HuH-7.5 (cell line): ENCODE measurements at regions not wholly inside any gene's neighbourhood (a gene's known extent, or its start where the extent isn't known, plus 50 kb on each side); places are given as distances from the start of the nearest gene placed in this dataset.
"Not testable (repeated sequence)": the region's sequence is repeated elsewhere in the genome, so short reads cannot be mapped to it uniquely, and the experiment has no call there.

Experiments
- DNase-seq: peaks from one replicate; pipeline ENCODE4 v3.0.0; 2011; ENCODE audit warnings: low spot score

- no peak for DNase-seq
Measured at GRCh38 chr13:76014406-76015318, 378.5 kb downstream of the LMO7 start.

GRCh38 chr13:76012091-76012721 lies 376.1 kb downstream of the LMO7 start:
- no peak for DNase-seq

DNA sequence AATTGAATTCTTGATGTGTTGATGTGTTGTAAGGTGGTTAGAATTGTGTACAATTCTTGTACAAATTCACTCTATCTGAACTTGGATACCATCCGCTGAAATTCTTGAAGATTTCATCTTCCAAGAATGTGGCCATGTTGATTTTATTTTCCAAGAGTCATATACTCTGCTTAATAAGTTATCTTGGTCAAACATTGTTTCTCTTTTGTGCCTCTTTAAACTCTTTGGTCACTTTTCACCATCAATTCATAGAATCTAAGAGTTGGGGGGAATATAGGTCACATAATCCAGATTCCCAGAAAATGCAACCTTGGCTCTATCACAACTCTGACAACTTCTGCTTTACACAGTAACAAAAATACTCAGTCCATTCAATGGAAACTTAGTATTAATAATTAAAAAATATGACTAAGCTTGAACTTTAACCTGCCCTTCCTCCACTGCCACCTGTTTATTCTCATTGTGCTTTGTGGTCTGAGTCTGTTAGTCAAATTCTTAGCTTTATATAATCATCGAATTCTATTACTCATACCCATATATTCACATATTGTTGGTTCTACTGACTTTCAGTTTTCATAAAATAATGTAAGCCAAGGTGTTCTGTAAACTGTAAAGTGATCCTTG lies 373.2 kb downstream of the LMO7 start:
- no peak for DNase-seq

DNA sequence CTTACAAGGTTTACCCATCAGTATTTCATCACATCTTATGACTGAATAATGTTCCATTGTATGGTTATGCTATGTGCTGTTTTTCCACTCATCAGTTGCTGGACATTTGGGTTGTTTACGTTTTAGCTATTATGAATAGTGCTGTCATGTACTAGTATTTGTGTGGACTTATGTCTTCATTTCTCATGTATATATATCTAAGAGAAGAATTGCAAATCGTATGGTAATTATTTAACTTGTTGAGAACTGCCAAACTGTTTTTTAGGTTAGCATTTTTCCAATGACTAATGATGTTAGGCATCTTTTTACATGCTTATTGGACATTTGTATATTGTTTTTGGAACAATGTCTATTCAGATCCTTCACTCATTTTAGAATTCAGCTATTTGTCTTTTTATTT lies 368.3 kb downstream of the LMO7 start:
- no peak for DNase-seq

DNA sequence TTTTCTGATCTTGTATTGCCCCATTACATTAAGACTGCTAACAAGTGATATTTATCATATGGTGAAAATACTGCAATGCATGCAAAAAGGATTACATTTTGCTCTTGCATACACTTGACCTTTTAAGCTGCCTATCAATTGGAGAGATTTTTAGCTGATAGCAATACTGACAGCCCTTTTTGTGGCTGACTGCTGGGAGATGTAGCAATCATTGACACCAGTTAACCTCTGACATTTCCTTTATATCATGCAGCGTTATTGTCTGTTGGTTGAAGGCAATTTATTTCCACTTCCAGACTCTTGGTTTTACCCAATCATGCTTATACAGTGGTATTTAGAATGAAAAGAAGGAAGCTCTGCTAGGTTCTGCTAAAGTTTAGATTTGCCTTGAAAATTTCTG lies 364.0 kb downstream of the LMO7 start:
- DNase-seq = no peak

GRCh38 chr13:75996582-75996981 lies 360.5 kb downstream of the LMO7 start:
- no peak for DNase-seq

DNA sequence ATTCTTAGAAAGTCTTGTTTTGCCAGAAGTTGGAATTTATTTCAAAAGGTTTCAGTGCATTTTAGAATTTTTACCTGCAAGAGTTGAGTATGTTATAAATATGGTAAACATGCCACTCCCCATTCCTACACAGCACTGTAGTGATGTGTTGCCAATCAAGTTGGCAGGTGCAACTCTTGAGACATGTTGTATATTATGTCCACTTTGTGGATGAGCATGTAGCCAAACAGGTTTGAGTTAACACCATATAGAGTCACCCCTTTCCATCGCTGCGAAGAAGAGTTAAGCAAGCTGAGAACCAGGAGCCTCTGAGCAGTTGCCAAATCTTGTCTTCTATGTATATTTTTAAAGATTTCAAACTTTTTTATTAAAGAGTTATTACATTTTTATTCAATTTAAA lies 359.8 kb downstream of the LMO7 start:
- no peak for DNase-seq

- no peak for DNase-seq
Measured at GRCh38 chr13:75993823-75994222, 357.7 kb downstream of the LMO7 start.

GRCh38 chr13:75993241-75993640 lies 357.1 kb downstream of the LMO7 start:
- DNase-seq = no peak

DNA sequence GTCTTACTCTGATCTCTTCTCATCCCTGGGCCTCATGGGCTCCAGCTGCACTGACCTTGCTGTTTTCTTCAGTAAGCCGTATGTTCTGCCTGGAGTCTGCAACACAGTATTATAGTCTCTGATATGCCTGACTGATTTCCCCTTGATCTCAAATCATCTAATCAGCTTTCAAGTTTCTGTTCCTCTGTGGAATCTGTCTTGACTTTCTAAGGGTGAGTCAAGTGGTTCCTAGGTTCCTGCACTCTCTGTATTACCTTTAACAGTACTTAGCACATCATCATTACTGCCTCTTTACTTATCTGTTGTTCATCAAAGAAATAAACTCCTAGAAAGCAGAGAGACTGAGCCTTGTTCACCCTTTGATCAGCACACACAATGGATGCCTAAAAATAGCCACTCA lies 350.7 kb downstream of the LMO7 start:
- DNase-seq = no peak

GRCh38 chr13:75985132-75985531 lies 349.0 kb downstream of the LMO7 start:
- DNase-seq = no peak

DNA sequence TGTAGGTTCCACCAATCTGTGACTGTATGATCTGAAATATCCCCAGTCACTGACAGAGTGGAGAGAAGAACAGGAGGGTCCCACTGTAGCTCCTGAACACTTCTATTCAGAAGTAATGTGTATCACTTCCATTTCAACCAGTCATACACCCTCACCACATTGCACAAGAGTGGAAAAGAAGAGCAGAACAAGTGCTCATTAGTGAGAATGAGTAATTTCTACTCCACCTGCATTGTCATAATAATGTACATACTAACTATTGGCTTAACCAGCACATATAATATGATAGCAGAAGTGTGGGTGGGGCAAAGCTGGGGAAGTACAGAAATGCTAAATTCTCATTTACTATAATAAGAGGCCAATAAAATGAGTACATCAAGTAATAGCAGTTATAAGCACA lies 342.7 kb downstream of the LMO7 start:
- no peak for DNase-seq

GRCh38 chr13:75968103-75968838 lies 332.1 kb downstream of the LMO7 start:
- no peak for DNase-seq

DNA sequence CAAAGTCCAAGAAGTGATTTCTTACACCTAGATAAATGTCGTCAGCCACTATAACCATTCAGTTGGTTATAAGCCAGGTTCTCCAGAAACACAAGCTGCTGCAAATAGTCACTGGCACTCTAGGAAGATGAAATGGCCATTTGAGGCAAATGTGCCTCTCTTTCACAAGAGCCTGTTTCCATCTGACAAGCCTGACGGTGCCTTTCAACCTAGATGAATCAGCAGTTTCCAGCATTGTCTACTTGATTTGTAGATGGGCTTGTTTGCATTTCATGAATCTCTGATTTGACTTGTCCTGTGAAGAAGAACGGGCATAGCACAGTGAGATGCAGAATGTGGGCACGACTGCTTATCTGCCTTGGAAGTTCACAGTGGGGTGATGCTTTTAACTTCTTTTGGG lies 327.2 kb downstream of the LMO7 start:
- DNase-seq = no peak

DNA sequence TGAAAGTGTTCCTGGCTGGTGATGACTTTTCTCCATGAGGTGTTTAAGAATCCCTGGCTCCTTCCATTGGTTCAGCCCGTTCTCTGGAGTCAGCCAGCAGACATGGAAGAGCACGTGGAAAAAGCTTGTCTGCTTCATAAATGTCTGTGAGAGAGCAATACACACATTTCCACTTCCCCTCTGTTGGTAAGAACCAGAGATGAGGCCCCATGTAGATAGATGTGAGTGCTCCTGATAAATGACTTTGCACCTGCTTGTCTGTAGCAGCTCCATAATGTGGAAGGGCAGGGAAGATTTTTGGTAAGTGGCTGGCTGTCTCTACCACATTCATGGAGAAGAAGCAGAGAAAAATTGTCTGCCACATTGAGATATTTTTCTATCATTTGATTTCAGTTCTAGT lies 325.8 kb downstream of the LMO7 start:
- no peak for DNase-seq

- DNase-seq = no peak
Measured at GRCh38 chr13:75960538-75960994, 324.4 kb downstream of the LMO7 start.

DNA sequence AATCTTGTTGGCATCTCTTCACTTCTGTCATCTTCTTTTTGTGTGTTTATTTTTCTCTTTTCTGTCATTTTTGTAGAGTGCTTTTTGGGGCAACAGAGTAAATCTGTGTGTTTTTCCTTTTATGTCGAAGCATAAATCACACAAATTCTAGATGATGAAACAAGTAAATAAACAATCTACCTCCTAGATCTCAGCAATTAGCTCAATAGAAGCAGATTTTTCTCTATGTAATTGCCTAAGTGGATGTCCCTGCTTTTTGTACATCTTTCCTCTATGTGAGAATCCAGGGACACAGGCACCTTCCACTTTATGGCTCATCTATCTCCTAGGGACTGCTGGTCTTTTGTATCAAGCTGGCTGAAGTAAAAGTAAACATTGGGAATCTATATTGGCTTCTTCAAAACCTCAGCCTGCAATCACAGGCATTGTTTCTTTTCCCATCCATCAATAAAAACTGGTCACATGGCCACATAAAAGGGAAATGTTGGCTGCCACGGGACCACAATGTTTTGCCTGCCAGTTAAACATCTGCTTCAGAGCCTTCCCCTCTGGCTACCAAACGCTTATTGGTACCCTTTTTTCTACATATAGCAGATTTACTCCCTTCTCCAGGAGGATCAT lies 323.8 kb downstream of the LMO7 start:
- no peak for DNase-seq

DNA sequence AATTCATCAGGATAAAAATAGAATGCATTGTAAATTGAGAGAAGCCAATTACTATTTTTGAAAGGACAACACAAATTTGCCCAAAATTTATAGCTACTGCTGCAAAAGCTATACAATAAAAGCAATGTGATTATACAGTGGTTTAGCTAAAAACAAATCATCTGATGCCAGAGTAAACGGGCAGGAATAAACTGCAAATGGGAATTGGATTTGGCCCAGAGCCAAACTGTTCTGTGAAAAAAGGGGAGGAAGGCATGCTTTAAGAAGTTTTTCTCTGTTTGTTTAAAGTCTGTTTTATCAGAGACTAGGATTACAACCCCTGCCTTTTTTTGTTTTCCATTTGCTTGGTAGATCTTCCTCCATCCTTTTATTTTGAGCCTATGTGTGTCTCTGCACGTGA lies 317.5 kb downstream of the LMO7 start:
- not testable (repeated sequence) for DNase-seq

GRCh38 chr13:75947448-75947847 lies 311.3 kb downstream of the LMO7 start:
- no peak for DNase-seq

- DNase-seq = no peak
Measured at GRCh38 chr13:75946536-75947284, 310.6 kb downstream of the LMO7 start.

- no peak for DNase-seq
Measured at GRCh38 chr13:75945841-75946482, 309.8 kb downstream of the LMO7 start.
